PC-3 (cell line): ENCODE measurements at regions not wholly inside any gene's neighbourhood (a gene's known extent, or its start where the extent isn't known, plus 50 kb on each side); places are given as distances from the start of the nearest gene placed in this dataset.

ENCODE experiments used
- ATAC-seq: fragments of 200-7000 bp; cut with Tn5 transposase; 2 replicates; pipeline ENCODE4 v1.9.1; 2020; ENCODE audit warnings: mild to moderate bottlenecking, moderate library complexity
- BruUV-seq: library from RNA; stranded (reverse); fragments of 400-500 nt; replicated peaks from 2 replicates; lab custom pipeline; 2021; lab: Mats Ljungman, UMichigan
- CTCF ChIA-PET: fragments of 300-600 bp; sonication (Branson Sonifier 250); formaldehyde crosslinking; loops from one replicate; lab custom pipeline; 2022; ENCODE audit warnings: antibody characterized with exemption; lab: Charles Lee
- POLR2A ChIA-PET: fragments of 300-600 bp; sonication (Branson Sonifier 250); formaldehyde crosslinking; loops from one replicate; lab custom pipeline; 2022; ENCODE audit warnings: antibody characterized with exemption; ENCODE audit not compliant: unreplicated experiment; lab: Charles Lee
- DNase-seq: peaks from one replicate; pipeline ENCODE4 v3.0.0-alpha.2; 2015
- H2AFZ ChIP-seq: fragments of 300-600 bp; sonication (generic); 2 replicates; pipeline ENCODE4 v1.6.0; 2016; ENCODE audit warnings: antibody characterized with exemption, low read length
- H3F3A ChIP-seq: fragments of 300-600 bp; sonication (generic); one replicate; pipeline ENCODE4 v1.6.0; 2017; ENCODE audit warnings: antibody characterized with exemption, low read length, control low read depth, mild to moderate bottlenecking; ENCODE audit not compliant: unreplicated experiment
- H3K27ac ChIP-seq: fragments of 300-600 bp; sonication (generic); 2 replicates; pipeline ENCODE4 v1.5.1; 2016; ENCODE audit warnings: mild to moderate bottlenecking, low read length
- H3K27me3 ChIP-seq: fragments of 300-600 bp; sonication (generic); 2 replicates; pipeline ENCODE4 v1.6.1; 2016; ENCODE audit warnings: low read length, mixed read lengths
- H3K36me3 ChIP-seq: fragments of 300-600 bp; sonication (generic); 2 replicates; pipeline ENCODE4 v1.6.1; 2016; ENCODE audit warnings: low read depth, mixed run types, low read length, mixed read lengths
- H3K4me1 ChIP-seq: fragments of 300-600 bp; sonication (generic); 2 replicates; pipeline ENCODE4 v1.5.1; 2016; ENCODE audit warnings: low read length; ENCODE audit not compliant: insufficient read depth
- H3K4me2 ChIP-seq: fragments of 300-600 bp; sonication (generic); 2 replicates; pipeline ENCODE4 v1.6.0; 2016; ENCODE audit warnings: low read length
- H3K4me3 ChIP-seq: fragments of 300-600 bp; sonication (generic); 2 replicates; pipeline ENCODE4 v1.5.1; 2016; ENCODE audit warnings: mild to moderate bottlenecking, low read length, mixed read lengths
- H3K79me2 ChIP-seq: fragments of 300-600 bp; sonication (generic); 2 replicates; pipeline ENCODE4 v1.6.1; 2017; ENCODE audit warnings: low read length, mixed read lengths
- H3K9ac ChIP-seq: fragments of 300-600 bp; sonication (generic); 2 replicates; pipeline ENCODE4 v1.6.0; 2016; ENCODE audit warnings: mild to moderate bottlenecking, low read length
- H3K9me2 ChIP-seq: fragments of 300-600 bp; sonication (generic); replicated peaks from 2 replicates; pipeline ENCODE4 v1.6.1; 2016; ENCODE audit warnings: mixed run types, low read length, mixed read lengths
- H3K9me3 ChIP-seq: fragments of 300-600 bp; sonication (generic); 2 replicates; pipeline ENCODE4 v1.6.1; 2016; ENCODE audit warnings: low read length, mixed read lengths
- H4K20me1 ChIP-seq: fragments of 300-600 bp; sonication (generic); 2 replicates; pipeline ENCODE4 v1.6.1; 2016; ENCODE audit warnings: low read length, mixed read lengths
- CTCF ChIP-seq: fragments of 300-600 bp; sonication (generic); conservative IDR thresholded peaks from 2 replicates; pipeline ENCODE4 v1.5.1; 2017; ENCODE audit warnings: antibody characterized with exemption, low read depth, mild to moderate bottlenecking, low read length
- EZH2 ChIP-seq: fragments of 300-600 bp; sonication (generic); IDR thresholded peaks from one replicate; pipeline ENCODE4 v1.6.1; 2017; ENCODE audit warnings: antibody characterized with exemption, mild to moderate bottlenecking, low read length; ENCODE audit not compliant: unreplicated experiment
- EZH2phosphoT487 ChIP-seq: fragments of 300-600 bp; sonication (generic); IDR thresholded peaks from 2 replicates; pipeline ENCODE4 v1.6.1; 2018; ENCODE audit warnings: mild to moderate bottlenecking, antibody characterized with exemption, low read length, borderline replicate concordance
- intact Hi-C: fragments of 100-400 bp; cut with micrococcal nuclease; formaldehyde crosslinking; loops from 2 replicates; pipeline ENCODE4 v1.9.0; 2023

GRCh38 chrX:10106806-10107205 is 50.0 kb upstream of the CLCN4 start:
- Histone ChIP-seq H3K9me3 (no peaks in the 10 kb centered on the region), H4K20me1 (no peaks in the 10 kb centered on the region), H3K27me3 (no peaks in the 10 kb centered on the region), H3K36me3 (no peaks in the 10 kb centered on the region), H3K9ac (no peak overlapping the region), H3K79me2 (no peaks in the 10 kb centered on the region), H3K4me2 (no peak overlapping the region), H3K4me3 (no peak overlapping the region), H3F3A (no peaks in the 10 kb centered on the region), H2AFZ (no peak overlapping the region), H3K27ac (no peak overlapping the region), H3K4me1 (no peaks in the 10 kb centered on the region), H3K9me2 (no peaks in the 10 kb centered on the region)
- DNase-seq (no peak), ATAC-seq (no peak)
- intact Hi-C loops, result no loop called here
- POLR2A ChIA-PET, result no interaction called here
- CTCF ChIA-PET, result no interaction called here
- BruUV-seq, result no TSS peak
- TF ChIP-seq EZH2phosphoT487, result no peak
- TF ChIP-seq CTCF, result no peak
- no peak for TF ChIP-seq EZH2
